ENCODE measurements at regions not wholly inside any gene's neighbourhood (a gene's known extent, or its start where the extent isn't known, plus 50 kb on each side); places are given as distances from the start of the nearest gene placed in this dataset.

DNA sequence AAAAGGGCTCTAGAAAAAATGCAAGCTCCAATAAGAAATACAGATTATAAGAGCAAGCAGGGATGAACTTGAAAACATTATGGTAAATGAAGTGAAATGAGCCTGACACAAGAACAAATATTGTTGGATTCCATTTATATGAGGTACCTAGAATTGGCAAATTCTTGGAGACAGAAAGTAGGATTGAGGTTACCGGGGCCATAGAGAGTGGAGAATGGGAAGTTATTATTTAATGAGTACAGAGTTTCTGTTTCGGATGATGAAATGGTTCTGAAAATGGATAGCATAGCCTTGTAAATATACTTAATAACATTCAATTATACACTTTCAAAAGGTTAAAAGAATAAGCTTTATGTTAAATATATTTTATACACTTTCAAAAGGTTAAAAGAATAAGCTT, 75.6 kb upstream of the SLC12A2 start:
- Histone ChIP-seq H3K9ac (ENCODE audit: control insufficient read depth, insufficient read depth, low read length) (no peak overlapping the region), H3K27me3 (replicated peaks in 1 of 2; ENCODE audit: control insufficient read depth in 2 of 2, insufficient read depth in 2 of 2, low read length in 1 of 2) (no peaks in the 10 kb centered on the region), H4K20me1 (ENCODE audit: control insufficient read depth, insufficient read depth) (no peaks in the 10 kb centered on the region), H3K4me1 (ENCODE audit: control insufficient read depth, insufficient read depth, low read length) (no peaks in the 10 kb centered on the region), H3K36me3 (ENCODE audit: control insufficient read depth in 2 of 2, insufficient read depth in 2 of 2, low read length in 1 of 2) (no peaks in the 10 kb centered on the region), H2AFZ (ENCODE audit: control insufficient read depth, low read depth, low read length) (no peak overlapping the region), H3K9me3 (replicated peaks; ENCODE audit: control insufficient read depth, insufficient read depth, low read length) (no peaks in the 10 kb centered on the region), H3K4me2 (ENCODE audit: control insufficient read depth, insufficient read depth) (no peak overlapping the region), H3K27ac (ENCODE audit: control insufficient read depth, insufficient read depth) (no peak overlapping the region), H3K79me2 (ENCODE audit: control insufficient read depth, insufficient read depth, low read length) (no peaks in the 10 kb centered on the region), H3K4me3 (no peak overlapping the region)
- WGBS (ENCODE audit: insufficient coverage, insufficient replicate concordance, low lambda C conversion rate, missing lambda C conversion rate): 100% methylated on average over 2 of the region's 2 CpGs
- in situ Hi-C loops (cut with MboI): no loop called here
- SMC1A ChIA-PET (ENCODE audit: uncharacterized antibody, unreplicated experiment): interaction anchor here (0.6 to 1.4 kb wide), 5 partner anchors 9 to 187 kb away, joined by 3 to 4 read pairs (median 3); no protein-coding TSS in a partner anchor
- RAD21 ChIA-PET (ENCODE audit: unreplicated experiment): no interaction called here
- DNase-seq (ENCODE audit: low read depth, low spot score) (no peak), FAIRE-seq (no peak), ATAC-seq (no peak)
- BruUV-seq (replicated peaks): no TSS peak
- intact Hi-C loops (cut with micrococcal nuclease; ENCODE audit: unreplicated experiment): no loop called here
- CTCF ChIA-PET: interaction anchor here (0.7 kb wide), 2 partner anchors 57 to 99 kb away, joined by 3 to 4 read pairs; no protein-coding TSS in a partner anchor
- POLR2A ChIA-PET: interaction anchor here (1.0 kb wide), 1 partner anchor 19 kb away, joined by 5 read pairs; no protein-coding TSS in a partner anchor
- TF ChIP-seq CEBPB (IDR thresholded peaks at IDR 0.05; ENCODE audit: borderline replicate concordance in 1 of 2, low read depth in 2 of 2, low read length in 2 of 2) (no peak), POLR2AphosphoS5 (IDR thresholded peaks at IDR 0.05; ENCODE audit: low read length) (no peak), STAT1 (conservative IDR thresholded peaks at IDR 0.05) (no peak)
- TF ChIP-seq, protein P1, sequence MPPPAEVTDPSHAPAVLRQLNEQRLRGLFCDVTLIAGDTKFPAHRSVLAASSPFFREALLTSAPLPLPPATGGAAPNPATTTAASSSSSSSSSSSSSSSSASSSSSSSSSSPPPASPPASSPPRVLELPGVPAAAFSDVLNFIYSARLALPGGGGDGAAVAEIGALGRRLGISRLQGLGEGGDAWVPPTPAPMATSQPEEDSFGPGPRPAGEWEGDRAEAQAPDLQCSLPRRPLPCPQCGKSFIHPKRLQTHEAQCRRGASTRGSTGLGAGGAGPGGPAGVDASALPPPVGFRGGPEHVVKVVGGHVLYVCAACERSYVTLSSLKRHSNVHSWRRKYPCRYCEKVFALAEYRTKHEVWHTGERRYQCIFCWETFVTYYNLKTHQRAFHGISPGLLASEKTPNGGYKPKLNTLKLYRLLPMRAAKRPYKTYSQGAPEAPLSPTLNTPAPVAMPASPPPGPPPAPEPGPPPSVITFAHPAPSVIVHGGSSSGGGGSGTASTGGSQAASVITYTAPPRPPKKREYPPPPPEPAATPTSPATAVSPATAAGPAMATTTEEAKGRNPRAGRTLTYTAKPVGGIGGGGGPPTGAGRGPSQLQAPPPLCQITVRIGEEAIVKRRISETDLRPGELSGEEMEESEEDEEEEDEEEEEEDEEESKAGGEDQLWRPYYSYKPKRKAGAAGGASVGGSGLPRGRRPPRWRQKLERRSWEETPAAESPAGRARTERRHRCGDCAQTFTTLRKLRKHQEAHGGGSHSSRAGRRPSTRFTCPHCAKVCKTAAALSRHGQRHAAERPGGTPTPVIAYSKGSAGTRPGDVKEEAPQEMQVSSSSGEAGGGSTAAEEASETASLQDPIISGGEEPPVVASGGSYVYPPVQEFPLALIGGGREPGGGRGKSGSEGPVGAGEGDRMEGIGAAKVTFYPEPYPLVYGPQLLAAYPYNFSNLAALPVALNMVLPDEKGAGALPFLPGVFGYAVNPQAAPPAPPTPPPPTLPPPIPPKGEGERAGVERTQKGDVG (CRISPR knock-in tag; IDR thresholded peaks at IDR 0.05): no peak

DNA sequence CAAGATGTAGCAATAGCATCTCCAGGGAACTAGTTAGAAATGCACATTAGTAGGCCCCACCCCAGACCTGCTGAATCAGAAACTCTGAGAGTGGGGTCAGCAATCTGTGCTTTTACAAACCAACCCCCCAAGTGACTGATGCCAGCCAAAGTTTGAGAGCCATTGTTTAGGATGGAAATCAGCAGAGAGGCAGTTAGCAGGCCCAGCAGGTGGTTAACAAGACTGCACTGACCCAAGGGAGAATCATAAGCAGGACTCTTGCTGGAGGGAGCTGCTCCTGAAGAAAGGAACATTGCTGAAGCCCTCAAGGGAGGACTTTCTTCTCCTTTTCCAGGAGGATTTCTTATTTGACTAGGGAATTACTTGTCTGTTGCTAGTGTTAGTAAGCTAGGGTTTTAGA, 74.2 kb upstream of the SLC12A2 start:
- SMC1A ChIA-PET (ENCODE audit: uncharacterized antibody, unreplicated experiment): interaction anchor here (1.1 to 1.4 kb wide), 2 partner anchors 11 to 24 kb away, joined by 3 to 4 read pairs; no protein-coding TSS in a partner anchor
- Histone ChIP-seq H3K9ac (ENCODE audit: control insufficient read depth, insufficient read depth, low read length) (no peak overlapping the region), H3K79me2 (ENCODE audit: control insufficient read depth, insufficient read depth, low read length) (no peaks in the 10 kb centered on the region), H3K27me3 (replicated peaks in 1 of 2; ENCODE audit: control insufficient read depth in 2 of 2, insufficient read depth in 2 of 2, low read length in 1 of 2) (no peaks in the 10 kb centered on the region), H3K4me1 (ENCODE audit: control insufficient read depth, insufficient read depth, low read length) (no peaks in the 10 kb centered on the region), H3K9me3 (replicated peaks; ENCODE audit: control insufficient read depth, insufficient read depth, low read length) (no peaks in the 10 kb centered on the region), H3K4me2 (ENCODE audit: control insufficient read depth, insufficient read depth) (no peak overlapping the region), H2AFZ (ENCODE audit: control insufficient read depth, low read depth, low read length) (no peak overlapping the region), H3K36me3 (ENCODE audit: control insufficient read depth in 2 of 2, insufficient read depth in 2 of 2, low read length in 1 of 2) (no peaks in the 10 kb centered on the region), H4K20me1 (ENCODE audit: control insufficient read depth, insufficient read depth) (no peaks in the 10 kb centered on the region), H3K4me3 (no peak overlapping the region), H3K27ac (ENCODE audit: control insufficient read depth, insufficient read depth) (no peak overlapping the region)
- POLR2A ChIA-PET: no interaction called here
- no peak for DNase-seq (ENCODE audit: low read depth, low spot score)
- intact Hi-C loops (cut with micrococcal nuclease; ENCODE audit: unreplicated experiment) (no loop called here), in situ Hi-C loops (cut with MboI) (no loop called here)
- TF ChIP-seq EP300 (IDR thresholded peaks at IDR 0.05; ENCODE audit: borderline replicate concordance in 1 of 2, control insufficient read depth in 1 of 2, low read depth in 2 of 2, low read length in 2 of 2): no peak
- no peak for TF ChIP-seq POLR2AphosphoS5 (IDR thresholded peaks at IDR 0.05; ENCODE audit: low read length)
- no peak for TF ChIP-seq ASH2L (IDR thresholded peaks at IDR 0.05; ENCODE audit: borderline replicate concordance, low read depth)
- TF ChIP-seq MYC (IDR thresholded peaks at IDR 0.05; ENCODE audit: insufficient read depth, insufficient read length, insufficient replicate concordance, low read length, severe bottlenecking): no peak
- no peak for TF ChIP-seq ZNF217 (IDR thresholded peaks at IDR 0.05)
- TF ChIP-seq CREM (IDR thresholded peaks at IDR 0.05; ENCODE audit: low read depth): no peak
- TF ChIP-seq, protein P2, sequence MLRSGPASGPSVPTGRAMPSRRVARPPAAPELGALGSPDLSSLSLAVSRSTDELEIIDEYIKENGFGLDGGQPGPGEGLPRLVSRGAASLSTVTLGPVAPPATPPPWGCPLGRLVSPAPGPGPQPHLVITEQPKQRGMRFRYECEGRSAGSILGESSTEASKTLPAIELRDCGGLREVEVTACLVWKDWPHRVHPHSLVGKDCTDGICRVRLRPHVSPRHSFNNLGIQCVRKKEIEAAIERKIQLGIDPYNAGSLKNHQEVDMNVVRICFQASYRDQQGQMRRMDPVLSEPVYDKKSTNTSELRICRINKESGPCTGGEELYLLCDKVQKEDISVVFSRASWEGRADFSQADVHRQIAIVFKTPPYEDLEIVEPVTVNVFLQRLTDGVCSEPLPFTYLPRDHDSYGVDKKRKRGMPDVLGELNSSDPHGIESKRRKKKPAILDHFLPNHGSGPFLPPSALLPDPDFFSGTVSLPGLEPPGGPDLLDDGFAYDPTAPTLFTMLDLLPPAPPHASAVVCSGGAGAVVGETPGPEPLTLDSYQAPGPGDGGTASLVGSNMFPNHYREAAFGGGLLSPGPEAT (IDR thresholded peaks at IDR 0.05; ENCODE audit: low read depth): no peak
- FAIRE-seq: no peak
- BruUV-seq (replicated peaks): no TSS peak
- CTCF ChIA-PET: no interaction called here
- no peak for ATAC-seq
- RAD21 ChIA-PET (ENCODE audit: unreplicated experiment): no interaction called here

All from GM12878 (cell line).